ENCODE measurements at regions not wholly inside any gene's neighbourhood (a gene's known extent, or its start where the extent isn't known, plus 50 kb on each side); places are given as distances from the start of the nearest gene placed in this dataset.

GRCh38 chr21:45592208-45592619 lies 50.0 kb upstream of the SLC19A1 start:
- peaks cover 63% of the 10 kb centered on the region for H3K27me3 ChIP-seq

GRCh38 chr21:45592626-45593134 lies 50.4 kb upstream of the SLC19A1 start:
- H3K4me1 ChIP-seq (ENCODE audit: control insufficient read depth in 1 of 2, insufficient read depth in 1 of 2, low read depth in 1 of 2, low read length in 1 of 2), result peaks cover 12 to 23% of the 10 kb centered on the region in 2 experiments
- no peaks in the 10 kb centered on the region for H3K9me3 ChIP-seq
- H3K4me3 ChIP-seq (ENCODE audit: low read depth in 1 of 2, low read length in 1 of 2), result no peak overlapping the region
- H3K27me3 ChIP-seq, result peaks cover 58% of the 10 kb centered on the region
- H3K27ac ChIP-seq, result peak overlapping the region; percentile 29
- H3K36me3 ChIP-seq, result no peaks in the 10 kb centered on the region
- no peak for TF ChIP-seq CTCF (IDR thresholded peaks at IDR 0.05)

More at GRCh38 chr21:45592208-45592619, 50.0 kb upstream of the SLC19A1 start:
- Histone ChIP-seq H3K9me3 (peaks cover under 1% of the 10 kb centered on the region), H3K4me1 (ENCODE audit: control insufficient read depth in 1 of 2, insufficient read depth in 1 of 2, low read depth in 1 of 2, low read length in 1 of 2) (peaks cover 12 to 23% of the 10 kb centered on the region in 2 experiments), H3K4me3 (ENCODE audit: low read depth in 1 of 2, low read length in 1 of 2) (no peak overlapping the region), H3K36me3 (no peaks in the 10 kb centered on the region), H3K27ac (peak overlapping the region; percentile 29)
- TF ChIP-seq CTCF (IDR thresholded peaks at IDR 0.05), result no peak

- Histone ChIP-seq H3K27me3 (peaks cover 51% of the 10 kb centered on the region), H3K9me3 (no peaks in the 10 kb centered on the region), H3K27ac (no peak overlapping the region), H3K4me1 (ENCODE audit: control insufficient read depth in 1 of 2, insufficient read depth in 1 of 2, low read depth in 1 of 2, low read length in 1 of 2) (peaks cover 12 to 23% of the 10 kb centered on the region in 2 experiments), H3K4me3 (ENCODE audit: low read depth in 1 of 2, low read length in 1 of 2) (no peak overlapping the region), H3K36me3 (no peaks in the 10 kb centered on the region)
- no peak for TF ChIP-seq CTCF (IDR thresholded peaks at IDR 0.05)
Measured at GRCh38 chr21:45593162-45594022, 50.1 kb upstream of the PCBP3 start.
